OCI-LY1 (cell line): ENCODE measurements at regions not wholly inside any gene's neighbourhood (a gene's known extent, or its start where the extent isn't known, plus 50 kb on each side); places are given as distances from the start of the nearest gene placed in this dataset.

Source experiments
- H2AFZ ChIP-seq: fragments of 200-600 bp; sonication (generic), shearing (Covaris generic); 2 replicates; pipeline ENCODE4 v1.6.0; 2014; ENCODE audit warnings: antibody characterized with exemption, mild to moderate bottlenecking, low read length
- H3F3A ChIP-seq: fragments of 200-600 bp; sonication (generic), shearing (Covaris generic); 2 replicates; pipeline ENCODE4 v1.6.0; 2014; ENCODE audit warnings: mild to moderate bottlenecking, antibody characterized with exemption, low read length, moderate library complexity; ENCODE audit not compliant: insufficient read depth
- H3K27ac ChIP-seq: fragments of 200-600 bp; sonication (generic); 2 replicates; pipeline ENCODE4 v1.5.1; 2014; ENCODE audit warnings: low read length, mixed run types, mild to moderate bottlenecking, low read depth; ENCODE audit not compliant: poor library complexity, severe bottlenecking
- H3K27me3 ChIP-seq: fragments of 200-600 bp; sonication (generic); 2 replicates; pipeline ENCODE4 v1.6.0; 2014; ENCODE audit warnings: antibody characterized with exemption, mild to moderate bottlenecking, low read length, moderate library complexity; ENCODE audit not compliant: insufficient read depth
- H3K36me3 ChIP-seq: fragments of 200-600 bp; sonication (generic); 2 replicates; pipeline ENCODE4 v1.6.1; 2014; ENCODE audit warnings: mild to moderate bottlenecking, antibody characterized with exemption, low read length, moderate library complexity, mixed read lengths; ENCODE audit not compliant: insufficient read depth
- H3K4me1 ChIP-seq: fragments of 200-600 bp; sonication (generic); 2 replicates; pipeline ENCODE4 v1.5.1; 2014; ENCODE audit warnings: mild to moderate bottlenecking, low read length, moderate library complexity; ENCODE audit not compliant: insufficient read depth, severe bottlenecking
- H3K4me2 ChIP-seq: fragments of 200-600 bp; sonication (generic), shearing (Covaris generic); 2 replicates; pipeline ENCODE4 v1.6.1; 2014; ENCODE audit warnings: low read length
- H3K4me3 ChIP-seq: fragments of 200-600 bp; sonication (generic); 2 replicates; pipeline ENCODE4 v1.5.1; 2014; ENCODE audit warnings: low read length, low read depth, mild to moderate bottlenecking, mixed read lengths; ENCODE audit not compliant: poor library complexity, severe bottlenecking
- H3K79me2 ChIP-seq: fragments of 200-600 bp; shearing (Covaris generic); 2 replicates; pipeline ENCODE4 v1.6.1; 2016; ENCODE audit warnings: mixed run types, low read length, mixed read lengths; ENCODE audit not compliant: insufficient read depth
- H3K9ac ChIP-seq: fragments of 200-600 bp; sonication (generic), shearing (Covaris generic); 2 replicates; pipeline ENCODE4 v1.6.1; 2014; ENCODE audit warnings: mild to moderate bottlenecking, low read length, mixed read lengths
- H3K9me2 ChIP-seq: fragments of 200-600 bp; sonication (generic), shearing (Covaris generic); 2 replicates; pipeline ENCODE4 v1.6.1; 2014; ENCODE audit warnings: low read depth, mild to moderate bottlenecking, low read length, mixed read lengths
- H3K9me3 ChIP-seq: fragments of 200-600 bp; shearing (Covaris generic); 2 replicates; pipeline ENCODE4 v1.6.1; 2014; ENCODE audit warnings: low read length, mixed read lengths
- H4K20me1 ChIP-seq: fragments of 200-600 bp; sonication (generic), shearing (Covaris generic); 2 replicates; pipeline ENCODE4 v1.6.0; 2016; ENCODE audit warnings: mild to moderate bottlenecking, low read length; ENCODE audit not compliant: insufficient read depth
- EZH2 ChIP-seq: fragments of 200-600 bp; sonication (generic), shearing (Covaris generic); IDR thresholded peaks from 2 replicates; pipeline ENCODE4 v1.8.0; 2017; ENCODE audit warnings: borderline replicate concordance, mixed run types, mild to moderate bottlenecking, antibody characterized with exemption, low read length, moderate library complexity, mixed read lengths
- TF ChIP-seq, protein P1 (sequence below): fragments of 200-600 bp; sonication (generic), shearing (Covaris generic); IDR thresholded peaks from 2 replicates; pipeline ENCODE4 v1.5.1; 2017; ENCODE audit warnings: mild to moderate bottlenecking, antibody characterized with exemption, low read length, moderate library complexity, mixed read lengths

DNA sequence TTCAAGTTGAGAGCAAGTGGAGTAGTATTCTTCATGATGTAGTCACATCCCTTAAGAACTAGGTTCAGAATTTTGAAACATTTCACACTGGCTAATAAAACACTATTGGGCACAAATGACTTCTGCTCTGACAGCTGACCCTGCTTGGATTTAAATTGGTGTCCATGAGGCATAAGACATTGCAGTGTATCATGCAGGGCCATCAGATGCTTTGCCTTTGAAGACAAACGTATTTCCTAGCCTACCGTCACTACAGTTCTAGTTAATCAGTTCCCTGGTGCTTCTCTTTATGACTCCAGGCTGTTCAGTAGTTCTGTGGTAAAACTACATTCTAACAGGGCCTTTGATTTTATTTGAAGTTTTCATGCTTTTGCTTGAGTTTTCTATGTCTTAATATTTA lies 168.5 kb upstream of the ZNF804B start:
- no peaks in the 10 kb centered on the region for H3K9me2 ChIP-seq
- H3K4me1 ChIP-seq: no peaks in the 10 kb centered on the region
- no peak overlapping the region for H3K9ac ChIP-seq
- no peaks in the 10 kb centered on the region for H3K27me3 ChIP-seq
- H3F3A ChIP-seq: no peaks in the 10 kb centered on the region
- no peaks in the 10 kb centered on the region for H3K9me3 ChIP-seq
- no peak for TF ChIP-seq EZH2
- H3K27ac ChIP-seq: no peak overlapping the region
- no peaks in the 10 kb centered on the region for H4K20me1 ChIP-seq
- H3K79me2 ChIP-seq: no peaks in the 10 kb centered on the region
- no peak overlapping the region for H3K4me2 ChIP-seq
- no peaks in the 10 kb centered on the region for H3K36me3 ChIP-seq
- H2AFZ ChIP-seq: no peak overlapping the region
- H3K4me3 ChIP-seq: no peak overlapping the region

DNA sequence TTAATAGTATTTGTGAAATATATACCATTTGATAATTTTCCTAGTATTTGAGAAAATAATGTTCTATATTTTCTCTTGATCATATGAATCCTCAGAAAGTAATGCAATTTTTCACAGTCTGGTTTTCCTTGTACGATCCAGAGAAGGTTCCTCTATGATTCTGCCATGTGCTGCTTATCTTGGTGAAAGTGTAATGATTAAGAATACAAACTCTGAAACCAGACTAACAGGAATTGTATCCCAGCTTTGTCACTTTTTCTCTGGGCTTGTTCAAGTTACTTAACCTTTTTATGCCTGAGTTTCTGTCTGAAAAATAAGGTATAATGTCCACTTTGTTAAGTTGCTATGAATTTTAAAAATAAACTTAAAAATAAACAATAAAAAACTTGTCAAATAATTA lies 169.6 kb upstream of the ZNF804B start:
- TF ChIP-seq, protein P1, sequence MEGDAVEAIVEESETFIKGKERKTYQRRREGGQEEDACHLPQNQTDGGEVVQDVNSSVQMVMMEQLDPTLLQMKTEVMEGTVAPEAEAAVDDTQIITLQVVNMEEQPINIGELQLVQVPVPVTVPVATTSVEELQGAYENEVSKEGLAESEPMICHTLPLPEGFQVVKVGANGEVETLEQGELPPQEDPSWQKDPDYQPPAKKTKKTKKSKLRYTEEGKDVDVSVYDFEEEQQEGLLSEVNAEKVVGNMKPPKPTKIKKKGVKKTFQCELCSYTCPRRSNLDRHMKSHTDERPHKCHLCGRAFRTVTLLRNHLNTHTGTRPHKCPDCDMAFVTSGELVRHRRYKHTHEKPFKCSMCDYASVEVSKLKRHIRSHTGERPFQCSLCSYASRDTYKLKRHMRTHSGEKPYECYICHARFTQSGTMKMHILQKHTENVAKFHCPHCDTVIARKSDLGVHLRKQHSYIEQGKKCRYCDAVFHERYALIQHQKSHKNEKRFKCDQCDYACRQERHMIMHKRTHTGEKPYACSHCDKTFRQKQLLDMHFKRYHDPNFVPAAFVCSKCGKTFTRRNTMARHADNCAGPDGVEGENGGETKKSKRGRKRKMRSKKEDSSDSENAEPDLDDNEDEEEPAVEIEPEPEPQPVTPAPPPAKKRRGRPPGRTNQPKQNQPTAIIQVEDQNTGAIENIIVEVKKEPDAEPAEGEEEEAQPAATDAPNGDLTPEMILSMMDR: no peak
- no peak for TF ChIP-seq EZH2
- Histone ChIP-seq H3K27me3 (no peaks in the 10 kb centered on the region), H3K79me2 (no peaks in the 10 kb centered on the region)

DNA sequence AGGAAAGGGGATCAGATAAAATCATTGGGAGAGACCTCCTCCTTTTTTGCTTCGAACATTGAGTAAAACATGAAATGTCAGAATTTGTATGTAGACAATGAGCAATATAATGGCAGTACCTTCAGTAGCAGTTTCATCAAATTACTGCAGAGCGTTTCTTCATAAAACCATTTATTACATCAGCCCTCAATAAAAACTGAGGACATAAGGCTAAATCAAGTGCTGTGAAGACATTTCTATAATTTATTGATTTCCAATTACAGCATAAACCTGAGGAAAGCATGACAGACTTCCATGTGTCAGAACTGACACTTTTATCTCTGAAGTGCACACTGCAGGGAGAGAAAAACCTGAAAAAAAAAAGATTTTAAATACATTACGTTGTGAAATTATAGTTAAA lies 172.6 kb upstream of the ZNF804B start:
- Histone ChIP-seq H3K9ac (no peak overlapping the region), H2AFZ (no peak overlapping the region), H3F3A (no peaks in the 10 kb centered on the region), H3K9me2 (no peaks in the 10 kb centered on the region), H3K27me3 (no peaks in the 10 kb centered on the region), H3K4me1 (no peaks in the 10 kb centered on the region), H3K4me3 (no peak overlapping the region), H4K20me1 (no peaks in the 10 kb centered on the region), H3K36me3 (no peaks in the 10 kb centered on the region), H3K27ac (no peak overlapping the region), H3K4me2 (no peak overlapping the region), H3K9me3 (no peaks in the 10 kb centered on the region), H3K79me2 (no peaks in the 10 kb centered on the region)
- no peak for TF ChIP-seq EZH2
- TF ChIP-seq, protein P1: no peak

More for the DNA sequence above, 169.6 kb upstream of the ZNF804B start:
- Histone ChIP-seq H3K4me1 (no peaks in the 10 kb centered on the region), H3K9me2 (no peaks in the 10 kb centered on the region), H3K9me3 (no peaks in the 10 kb centered on the region), H3K36me3 (no peaks in the 10 kb centered on the region), H4K20me1 (no peaks in the 10 kb centered on the region), H3K4me2 (no peak overlapping the region), H3F3A (no peaks in the 10 kb centered on the region), H3K27ac (no peak overlapping the region), H3K4me3 (no peak overlapping the region), H2AFZ (no peak overlapping the region), H3K9ac (no peak overlapping the region)

DNA sequence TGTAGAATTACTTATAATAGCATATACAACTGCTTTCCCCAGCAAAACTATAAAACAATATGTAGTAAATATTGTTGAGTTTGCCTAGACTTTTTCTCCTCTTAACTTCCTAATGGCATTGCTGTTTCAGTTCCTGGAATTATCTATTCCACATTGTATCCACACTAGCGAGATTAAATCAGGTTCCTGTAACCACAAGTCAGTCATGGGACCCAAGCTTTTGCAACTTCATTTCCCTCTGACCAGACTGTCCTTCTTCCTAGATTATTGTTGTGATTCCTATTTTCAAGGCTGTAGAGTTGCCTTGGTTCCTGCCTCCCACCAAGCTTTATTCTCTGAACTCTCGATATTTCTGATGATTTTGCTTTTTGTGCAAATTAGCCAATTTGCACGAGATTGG lies 173.3 kb upstream of the ZNF804B start:
- no peaks in the 10 kb centered on the region for H3K36me3 ChIP-seq
- no peaks in the 10 kb centered on the region for H3K4me1 ChIP-seq
- H3F3A ChIP-seq: no peaks in the 10 kb centered on the region
- TF ChIP-seq EZH2: no peak
- TF ChIP-seq, protein P1: no peak
- no peaks in the 10 kb centered on the region for H4K20me1 ChIP-seq
- H3K27me3 ChIP-seq: no peaks in the 10 kb centered on the region
- H3K9me3 ChIP-seq: no peaks in the 10 kb centered on the region
- no peaks in the 10 kb centered on the region for H3K9me2 ChIP-seq
- no peak overlapping the region for H3K4me2 ChIP-seq
- no peak overlapping the region for H3K4me3 ChIP-seq
- H3K27ac ChIP-seq: no peak overlapping the region
- H2AFZ ChIP-seq: no peak overlapping the region
- no peak overlapping the region for H3K9ac ChIP-seq
- H3K79me2 ChIP-seq: no peaks in the 10 kb centered on the region
